Upper lobe of left lung (tissue), 4 donors: ENCODE measurements at regions not wholly inside any gene's neighbourhood (a gene's known extent, or its start where the extent isn't known, plus 50 kb on each side); places are given as distances from the start of the nearest gene placed in this dataset.
A peak's percentile ranks its signal among the peaks of the same experiment; 100 is the strongest.

Experiments
- POLR2A ChIP-seq, 4 donors: fragments of 450-650 bp; IDR thresholded peaks; one replicate each; pipeline ENCODE4 v1.5.1; 2016 to 2017; ENCODE audit warnings: antibody characterized with exemption in 4 of 4, mild to moderate bottlenecking in 2 of 4
- POLR2AphosphoS5 ChIP-seq, 2 donors: sonication (generic); formaldehyde crosslinking; IDR thresholded peaks; one replicate each; pipeline ENCODE4 v1.5.1; 2017; ENCODE audit warnings: antibody characterized with exemption in 2 of 2
- TF ChIP-seq, protein P1 (sequence below), 6 experiments: fragments of 450-650 bp in 4 of 6; fragments of 200-600 bp in 2 of 6; sonication (generic) in 2 of 6; IDR thresholded peaks; one replicate each; pipeline ENCODE4 v1.5.1; 2016 to 2019; ENCODE audit warnings: antibody characterized with exemption in 6 of 6

DNA sequence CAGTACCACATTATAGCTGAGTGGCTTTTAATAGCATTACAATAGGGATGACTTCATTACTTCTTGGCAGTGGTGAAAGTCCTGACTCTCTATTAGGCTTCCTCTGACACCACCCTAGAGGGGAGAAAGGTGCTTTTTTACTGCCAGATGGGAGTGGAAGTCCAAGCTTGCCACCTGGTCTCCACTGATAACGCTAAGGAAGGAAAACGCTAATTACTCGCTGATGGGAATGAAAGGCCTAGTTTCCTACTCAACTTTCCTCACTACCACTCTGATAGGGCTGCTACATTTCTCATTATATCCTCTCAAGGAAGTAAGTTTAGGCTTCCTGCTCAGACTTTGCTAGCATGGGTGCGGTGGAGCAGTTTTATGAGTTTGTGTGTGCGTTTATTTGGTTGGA is 62.3 kb upstream of the PAGE3 start:
- TF ChIP-seq, protein P1, sequence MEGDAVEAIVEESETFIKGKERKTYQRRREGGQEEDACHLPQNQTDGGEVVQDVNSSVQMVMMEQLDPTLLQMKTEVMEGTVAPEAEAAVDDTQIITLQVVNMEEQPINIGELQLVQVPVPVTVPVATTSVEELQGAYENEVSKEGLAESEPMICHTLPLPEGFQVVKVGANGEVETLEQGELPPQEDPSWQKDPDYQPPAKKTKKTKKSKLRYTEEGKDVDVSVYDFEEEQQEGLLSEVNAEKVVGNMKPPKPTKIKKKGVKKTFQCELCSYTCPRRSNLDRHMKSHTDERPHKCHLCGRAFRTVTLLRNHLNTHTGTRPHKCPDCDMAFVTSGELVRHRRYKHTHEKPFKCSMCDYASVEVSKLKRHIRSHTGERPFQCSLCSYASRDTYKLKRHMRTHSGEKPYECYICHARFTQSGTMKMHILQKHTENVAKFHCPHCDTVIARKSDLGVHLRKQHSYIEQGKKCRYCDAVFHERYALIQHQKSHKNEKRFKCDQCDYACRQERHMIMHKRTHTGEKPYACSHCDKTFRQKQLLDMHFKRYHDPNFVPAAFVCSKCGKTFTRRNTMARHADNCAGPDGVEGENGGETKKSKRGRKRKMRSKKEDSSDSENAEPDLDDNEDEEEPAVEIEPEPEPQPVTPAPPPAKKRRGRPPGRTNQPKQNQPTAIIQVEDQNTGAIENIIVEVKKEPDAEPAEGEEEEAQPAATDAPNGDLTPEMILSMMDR (IDR thresholded peaks at IDR 0.05), result no peak
- TF ChIP-seq POLR2AphosphoS5 (IDR thresholded peaks at IDR 0.05) (peak; percentile 68 to 75), POLR2A (IDR thresholded peaks at IDR 0.05) (no peak)
